Retina (tissue), 1 donor: ENCODE measurements at regions not wholly inside any gene's neighbourhood (a gene's known extent, or its start where the extent isn't known, plus 50 kb on each side); places are given as distances from the start of the nearest gene placed in this dataset.
"Not testable (repeated sequence)": the region's sequence is repeated elsewhere in the genome, so short reads cannot be mapped to it uniquely, and the experiment has no call there.

Experiments
- DNase-seq: peaks from one replicate; pipeline ENCODE4 v3.0.0-alpha.2; 2016

DNA sequence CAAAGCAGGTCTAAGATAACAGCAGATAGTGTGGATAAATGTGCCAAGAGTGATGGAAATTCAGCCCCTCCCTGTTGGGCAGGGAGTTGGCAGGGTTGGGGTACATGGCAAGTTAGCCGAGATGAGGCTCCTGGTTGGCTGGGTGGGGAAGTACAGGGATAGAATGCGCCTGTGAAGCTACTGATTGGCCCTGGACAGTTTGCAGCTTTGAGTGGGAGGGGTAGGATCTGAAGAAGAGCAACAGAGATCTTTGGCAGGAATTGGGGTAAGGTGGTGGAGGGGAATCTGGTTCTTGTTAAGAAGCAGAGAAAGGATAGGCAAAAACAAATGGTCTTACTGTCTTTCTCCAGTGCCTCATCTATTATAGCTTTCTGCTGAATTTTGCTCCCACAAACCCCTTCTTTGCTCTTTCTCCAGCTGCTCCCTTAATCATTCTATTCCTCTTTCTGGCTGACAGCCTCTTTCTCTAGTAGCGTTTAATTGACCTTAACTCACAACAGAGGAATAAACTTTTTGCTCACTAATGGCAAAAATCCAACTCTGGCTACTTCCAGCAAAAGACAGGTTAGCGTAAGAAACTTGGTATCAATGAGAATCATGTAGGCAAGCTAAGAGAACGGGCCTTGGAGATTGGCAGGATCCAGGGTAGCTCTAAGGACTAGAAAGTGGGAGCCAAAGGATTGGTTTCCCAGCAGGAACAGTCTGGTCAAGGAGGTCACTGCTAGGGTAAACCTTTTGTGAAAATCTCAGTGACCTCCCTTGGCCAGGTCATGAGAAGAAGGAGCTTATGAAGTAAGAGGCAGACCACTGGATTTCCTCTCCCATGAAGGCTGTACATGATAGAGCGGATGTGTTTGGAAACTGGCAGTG, 86.3 kb upstream of the CARMIL1 start:
- DNase-seq = no peak

GRCh38 chr6:25193460-25194171, 85.6 kb upstream of the CARMIL1 start:
- DNase-seq = no peak

GRCh38 chr6:25194172-25194678, 84.9 kb upstream of the CARMIL1 start:
- no peak for DNase-seq

DNA sequence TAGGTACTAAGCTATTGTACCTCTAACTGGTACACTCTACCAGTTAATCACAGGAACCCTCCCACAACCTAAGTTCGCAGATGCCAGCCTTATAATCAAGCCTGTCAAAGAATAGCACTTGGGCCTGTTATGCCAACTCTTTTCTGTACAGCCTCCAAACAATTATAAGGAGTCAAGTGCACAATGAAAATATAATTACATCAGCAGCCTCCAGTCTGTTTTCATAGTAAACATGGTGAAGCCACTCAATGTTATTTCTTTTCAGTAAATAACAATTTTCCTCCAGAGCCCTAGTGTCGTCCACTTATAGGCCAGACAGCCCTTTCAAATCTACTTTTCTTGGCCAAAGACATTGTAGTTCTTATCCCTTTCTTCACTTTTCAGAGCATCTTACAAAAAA, 82.7 kb upstream of the CARMIL1 start:
- no peak for DNase-seq

- DNase-seq = no peak
Measured at GRCh38 chr6:25197111-25197510, 82.1 kb upstream of the CARMIL1 start.

- no peak for DNase-seq
Measured at GRCh38 chr6:25199544-25199943, 79.6 kb upstream of the CARMIL1 start.

DNA sequence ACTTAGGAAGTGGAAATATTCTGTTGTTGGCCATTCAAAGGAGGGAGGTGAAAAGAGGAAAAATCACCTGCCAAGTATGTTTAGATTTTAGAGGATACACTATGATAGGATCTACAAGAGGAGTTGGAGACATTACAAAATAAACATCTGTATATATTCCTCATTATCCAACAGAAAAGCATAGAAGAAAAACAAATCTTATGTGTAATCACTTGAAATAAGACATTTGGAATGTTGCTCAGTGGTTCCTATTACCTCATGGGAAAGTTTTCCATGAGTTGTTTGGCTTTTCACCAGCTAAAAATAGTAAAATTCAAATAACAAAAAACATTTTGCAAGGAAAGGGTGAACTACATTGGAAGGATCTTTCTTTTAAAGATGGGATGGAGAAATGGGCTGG, 76.7 kb upstream of the CARMIL1 start:
- no peak for DNase-seq

DNA sequence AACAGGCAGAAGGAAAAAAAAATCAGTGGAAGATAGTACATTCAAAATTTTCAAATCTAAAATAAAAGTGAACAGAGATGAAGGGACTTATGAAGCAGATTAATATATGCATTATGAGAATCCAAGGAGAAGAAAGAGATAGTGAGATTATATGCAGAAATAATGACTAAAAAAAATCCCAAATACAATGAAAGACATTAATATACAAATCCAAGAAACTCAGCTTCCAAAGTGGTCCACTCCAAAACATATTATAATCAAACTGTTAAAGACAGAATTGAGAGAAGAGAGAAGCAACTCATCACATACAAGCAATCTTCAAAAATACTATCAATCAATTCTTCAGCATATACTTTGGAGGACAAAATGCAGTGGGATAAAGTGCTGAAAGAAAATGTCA, 73.5 kb upstream of the CARMIL1 start:
- DNase-seq = no peak

GRCh38 chr6:25207453-25208155, 71.6 kb upstream of the CARMIL1 start:
- not testable (repeated sequence) for DNase-seq

DNA sequence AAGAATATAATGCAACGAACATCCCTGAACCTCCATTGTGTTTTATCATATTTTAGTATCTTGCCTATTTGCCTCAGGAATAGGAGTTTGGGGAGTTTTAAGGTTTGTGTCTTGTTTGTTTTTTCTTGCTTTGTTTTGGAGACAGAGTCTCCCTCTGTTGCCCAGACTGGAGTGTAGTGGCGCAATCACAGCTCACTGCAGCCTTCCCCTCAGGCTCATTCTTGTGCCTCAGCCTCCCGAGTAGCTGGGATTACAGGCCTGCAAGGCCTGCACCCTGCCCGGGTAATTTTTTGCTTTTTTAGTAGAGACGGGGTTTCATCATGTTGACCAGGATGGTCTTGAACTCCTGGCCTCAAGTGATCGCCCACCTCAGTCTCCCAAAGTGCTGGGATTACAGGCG, 63.3 kb upstream of the CARMIL1 start:
- DNase-seq = no peak

- DNase-seq = no peak
Measured at GRCh38 chr6:25217302-25217701, 61.9 kb upstream of the CARMIL1 start.

GRCh38 chr6:25217829-25218228, 61.3 kb upstream of the CARMIL1 start:
- no peak for DNase-seq

GRCh38 chr6:25218346-25218745, 60.8 kb upstream of the CARMIL1 start:
- no peak for DNase-seq

- DNase-seq = no peak
Measured at GRCh38 chr6:25219216-25219916, 59.8 kb upstream of the CARMIL1 start.

DNA sequence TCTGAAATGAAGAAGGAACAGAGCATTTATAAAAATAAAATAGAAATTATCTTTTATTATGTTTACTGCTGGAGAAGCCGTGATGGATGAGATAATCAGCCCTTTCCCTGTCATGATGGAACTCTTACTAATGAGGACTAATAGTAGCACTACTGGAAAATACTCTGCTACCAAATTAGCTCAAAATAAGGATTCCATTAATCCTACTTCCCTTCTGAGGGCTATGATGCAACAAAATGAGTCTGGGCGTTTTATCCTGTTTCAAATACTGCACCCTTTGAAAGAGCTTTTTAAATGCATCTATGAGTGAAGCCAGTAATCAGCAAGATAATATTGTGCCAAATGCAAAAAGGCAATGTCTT, 59.3 kb upstream of the CARMIL1 start:
- DNase-seq = no peak

DNA sequence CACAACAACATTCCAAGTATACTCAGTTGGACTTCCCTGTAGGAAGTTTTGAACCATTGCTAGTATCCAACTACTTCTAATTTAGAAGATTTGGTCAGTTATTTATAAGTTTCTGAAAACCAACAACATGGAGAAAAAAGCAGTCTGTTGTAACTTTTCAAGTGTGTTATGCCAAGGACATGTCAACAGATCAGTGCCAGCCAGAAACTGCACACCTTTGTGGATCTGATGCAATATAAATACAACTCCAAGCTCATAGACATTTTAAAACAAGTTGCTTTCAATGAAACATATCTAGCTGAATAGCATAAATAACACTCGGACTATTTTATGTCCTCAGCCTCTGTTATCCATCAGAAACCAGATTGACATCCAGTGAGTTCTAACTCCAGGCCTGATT, 58.3 kb upstream of the CARMIL1 start:
- DNase-seq = no peak

DNA sequence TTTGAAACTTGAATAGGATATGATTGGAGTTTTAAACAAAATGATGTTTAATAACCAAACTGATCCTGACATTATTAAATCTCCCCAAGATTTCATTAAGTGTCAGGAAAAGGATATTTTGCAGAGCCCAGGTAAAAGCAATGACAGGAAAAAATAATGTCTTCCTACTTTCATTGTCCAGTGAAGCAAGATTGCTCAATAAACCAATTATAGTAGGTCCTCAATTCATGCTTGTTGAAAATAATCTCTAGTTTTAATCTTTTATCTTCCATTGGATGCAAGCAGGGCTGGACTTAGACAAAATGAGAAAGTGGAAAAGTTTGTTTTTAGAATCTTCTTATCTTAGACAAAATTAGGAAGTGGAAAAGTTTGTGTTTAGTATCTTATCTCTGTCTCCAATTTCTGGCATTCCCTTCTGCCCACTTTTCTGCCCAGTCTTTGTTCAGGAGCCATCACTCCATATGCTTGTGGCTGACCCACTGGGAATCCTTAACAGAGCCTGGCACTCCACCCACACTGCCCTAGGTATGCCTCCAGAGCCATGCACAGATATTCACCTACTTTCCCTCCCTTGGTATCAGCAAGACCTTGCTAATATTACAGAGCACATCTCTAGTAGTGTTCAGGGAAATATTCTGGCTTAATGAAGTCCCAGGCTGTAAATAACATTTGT, 57.0 kb upstream of the CARMIL1 start:
- no peak for DNase-seq

DNA sequence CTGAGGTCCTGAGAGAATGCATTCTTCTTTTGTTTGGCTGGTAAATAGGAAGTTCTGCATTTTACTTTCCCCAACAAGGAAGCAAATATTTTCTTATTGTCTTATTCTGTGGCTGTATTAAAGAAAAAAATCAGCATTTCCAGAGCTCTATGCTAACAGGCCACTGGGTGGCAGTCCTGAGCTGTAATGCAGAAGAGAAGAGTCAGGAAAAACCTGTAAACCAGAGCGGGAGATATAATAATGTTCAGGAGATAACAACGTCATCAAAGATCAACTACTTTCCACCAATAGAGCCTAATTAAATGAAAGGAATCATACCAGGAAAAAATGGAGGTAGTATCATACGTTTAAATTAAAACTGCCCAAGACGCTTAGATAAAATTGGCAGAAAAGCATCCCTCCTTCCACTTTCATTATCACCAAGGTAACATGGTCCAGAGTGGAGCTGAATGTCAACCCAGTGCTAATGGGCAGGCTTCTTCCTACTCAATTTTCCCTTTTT, 55.6 kb upstream of the CARMIL1 start:
- DNase-seq = peak; percentile 58

GRCh38 chr6:25224242-25224641, 54.9 kb upstream of the CARMIL1 start:
- DNase-seq = no peak

DNA sequence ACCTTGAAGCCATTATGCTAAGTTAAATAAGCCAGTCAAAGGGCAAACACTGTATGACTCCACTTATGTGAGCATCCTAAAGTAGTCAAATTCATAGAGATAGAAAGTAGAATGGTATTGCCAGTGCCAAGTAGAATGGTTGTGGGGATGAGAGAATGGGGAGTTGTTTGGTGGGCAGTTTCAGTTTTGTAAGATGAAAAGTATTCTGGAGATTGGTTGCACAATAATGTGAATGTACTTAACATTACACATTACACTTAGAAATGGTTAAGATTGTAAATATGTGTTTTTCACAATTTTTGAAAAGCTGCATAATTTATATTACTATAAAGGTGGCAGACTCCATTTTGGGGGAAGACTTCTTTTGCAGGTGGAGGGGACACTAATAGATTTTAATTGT, 51.3 kb upstream of the CARMIL1 start:
- DNase-seq = no peak
